Upper lobe of right lung (tissue), 1 donor: ENCODE measurements at regions not wholly inside any gene's neighbourhood (a gene's known extent, or its start where the extent isn't known, plus 50 kb on each side); places are given as distances from the start of the nearest gene placed in this dataset.

Source experiments
- ATAC-seq: fragments of 200-7000 bp; cut with Tn5 transposase; one replicate; pipeline ENCODE4 v1.9.1; 2020; ENCODE audit warnings: mild to moderate bottlenecking, moderate library complexity
- DNase-seq: peaks from one replicate; pipeline ENCODE4 v3.0.0-alpha.2; 2020
- H3K27ac ChIP-seq: fragments of 200-600 bp; one replicate; pipeline ENCODE4 v1.8.0; 2022
- H3K27me3 ChIP-seq: fragments of 200-600 bp; one replicate; pipeline ENCODE4 v1.8.0; 2022; ENCODE audit warnings: mild to moderate bottlenecking
- H3K36me3 ChIP-seq: fragments of 200-600 bp; one replicate; pipeline ENCODE4 v1.8.0; 2022
- H3K4me1 ChIP-seq: fragments of 200-600 bp; one replicate; pipeline ENCODE4 v1.8.0; 2022
- H3K4me3 ChIP-seq: fragments of 200-600 bp; one replicate; pipeline ENCODE4 v1.8.0; 2022; ENCODE audit warnings: mild to moderate bottlenecking
- H3K9me3 ChIP-seq: fragments of 200-600 bp; one replicate; pipeline ENCODE4 v1.8.0; 2022
- intact Hi-C: fragments of 100-400 bp; cut with DNase I; formaldehyde crosslinking; loops from one replicate; pipeline ENCODE4 v1.11.0; 2022
- TF ChIP-seq, protein P1 (sequence below): fragments of 200-600 bp; IDR thresholded peaks from one replicate; pipeline ENCODE4 v1.8.0; 2022; ENCODE audit warnings: antibody characterized with exemption
- donor health status: DM: no; HTN: yes; CAD: no; lungs with severe emphysema.

- H3K4me1 ChIP-seq, result no peaks in the 10 kb centered on the region
- ATAC-seq, result no peak
- no peak overlapping the region for H3K4me3 ChIP-seq
- TF ChIP-seq, protein P1, sequence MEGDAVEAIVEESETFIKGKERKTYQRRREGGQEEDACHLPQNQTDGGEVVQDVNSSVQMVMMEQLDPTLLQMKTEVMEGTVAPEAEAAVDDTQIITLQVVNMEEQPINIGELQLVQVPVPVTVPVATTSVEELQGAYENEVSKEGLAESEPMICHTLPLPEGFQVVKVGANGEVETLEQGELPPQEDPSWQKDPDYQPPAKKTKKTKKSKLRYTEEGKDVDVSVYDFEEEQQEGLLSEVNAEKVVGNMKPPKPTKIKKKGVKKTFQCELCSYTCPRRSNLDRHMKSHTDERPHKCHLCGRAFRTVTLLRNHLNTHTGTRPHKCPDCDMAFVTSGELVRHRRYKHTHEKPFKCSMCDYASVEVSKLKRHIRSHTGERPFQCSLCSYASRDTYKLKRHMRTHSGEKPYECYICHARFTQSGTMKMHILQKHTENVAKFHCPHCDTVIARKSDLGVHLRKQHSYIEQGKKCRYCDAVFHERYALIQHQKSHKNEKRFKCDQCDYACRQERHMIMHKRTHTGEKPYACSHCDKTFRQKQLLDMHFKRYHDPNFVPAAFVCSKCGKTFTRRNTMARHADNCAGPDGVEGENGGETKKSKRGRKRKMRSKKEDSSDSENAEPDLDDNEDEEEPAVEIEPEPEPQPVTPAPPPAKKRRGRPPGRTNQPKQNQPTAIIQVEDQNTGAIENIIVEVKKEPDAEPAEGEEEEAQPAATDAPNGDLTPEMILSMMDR, result no peak
- no peaks in the 10 kb centered on the region for H3K36me3 ChIP-seq
- no peak for DNase-seq
- H3K9me3 ChIP-seq, result no peaks in the 10 kb centered on the region
- H3K27me3 ChIP-seq, result peaks cover 5% of the 10 kb centered on the region
- H3K27ac ChIP-seq, result no peak overlapping the region
- intact Hi-C loops, result no loop called here
Observed at GRCh38 chr16:88298181-88298832, 84.5 kb upstream of the ZNF469 start.

GRCh38 chr16:88298833-88299745 is 83.7 kb upstream of the ZNF469 start:
- Histone ChIP-seq H3K4me3 (no peak overlapping the region), H3K36me3 (no peaks in the 10 kb centered on the region), H3K27ac (no peak overlapping the region), H3K27me3 (no peaks in the 10 kb centered on the region), H3K9me3 (no peaks in the 10 kb centered on the region), H3K4me1 (no peaks in the 10 kb centered on the region)
- DNase-seq (no peak), ATAC-seq (no peak)
- TF ChIP-seq, protein P1, result no peak
- intact Hi-C loops, result no loop called here

- no peaks in the 10 kb centered on the region for H3K9me3 ChIP-seq
- intact Hi-C loops, result no loop called here
- no peak overlapping the region for H3K4me3 ChIP-seq
- TF ChIP-seq, protein P1, result no peak
- no peaks in the 10 kb centered on the region for H3K27me3 ChIP-seq
- H3K4me1 ChIP-seq, result no peaks in the 10 kb centered on the region
- H3K36me3 ChIP-seq, result no peaks in the 10 kb centered on the region
- no peak overlapping the region for H3K27ac ChIP-seq
- DNase-seq (no peak), ATAC-seq (no peak)
Observed at GRCh38 chr16:88299751-88300462, 82.9 kb upstream of the ZNF469 start.

GRCh38 chr16:88300463-88300835 is 82.3 kb upstream of the ZNF469 start:
- Histone ChIP-seq H3K27me3 (no peaks in the 10 kb centered on the region), H3K36me3 (no peaks in the 10 kb centered on the region), H3K9me3 (no peaks in the 10 kb centered on the region), H3K4me3 (no peak overlapping the region), H3K27ac (no peak overlapping the region), H3K4me1 (no peaks in the 10 kb centered on the region)
- ATAC-seq (no peak), DNase-seq (no peak)
- TF ChIP-seq, protein P1, result no peak
- intact Hi-C loops, result no loop called here

DNA sequence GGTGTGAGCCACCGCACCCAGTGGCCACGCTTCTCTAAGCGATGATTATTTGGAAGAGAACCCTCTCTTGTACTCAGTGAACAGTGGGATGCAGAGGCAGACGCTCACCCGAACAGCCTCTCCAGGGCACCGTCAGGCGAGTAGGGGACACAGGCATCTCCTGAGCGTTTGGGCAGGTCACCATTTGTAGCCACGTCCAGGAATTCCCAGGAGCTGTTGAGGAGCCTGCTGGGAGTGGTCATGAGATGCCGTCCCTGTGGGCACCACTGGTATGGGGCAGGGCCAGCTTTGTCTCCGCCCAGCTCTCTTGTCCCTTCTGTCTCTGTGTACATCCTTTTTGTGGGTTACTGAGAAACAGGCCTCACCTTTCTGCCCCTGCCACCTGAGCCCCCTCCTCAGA is 81.3 kb upstream of the ZNF469 start:
- Histone ChIP-seq H3K27ac (no peak overlapping the region), H3K36me3 (no peaks in the 10 kb centered on the region), H3K4me3 (no peak overlapping the region), H3K27me3 (no peaks in the 10 kb centered on the region), H3K4me1 (peaks cover 3% of the 10 kb centered on the region), H3K9me3 (no peaks in the 10 kb centered on the region)
- TF ChIP-seq, protein P1, result no peak
- intact Hi-C loops, result no loop called here
- no peak for DNase-seq
- no peak for ATAC-seq
